ENCODE measurements at regions not wholly inside any gene's neighbourhood (a gene's known extent, or its start where the extent isn't known, plus 50 kb on each side); places are given as distances from the start of the nearest gene placed in this dataset.
"Not testable (repeated sequence)": the region's sequence is repeated elsewhere in the genome, so short reads cannot be mapped to it uniquely, and the experiment has no call there.

DNA sequence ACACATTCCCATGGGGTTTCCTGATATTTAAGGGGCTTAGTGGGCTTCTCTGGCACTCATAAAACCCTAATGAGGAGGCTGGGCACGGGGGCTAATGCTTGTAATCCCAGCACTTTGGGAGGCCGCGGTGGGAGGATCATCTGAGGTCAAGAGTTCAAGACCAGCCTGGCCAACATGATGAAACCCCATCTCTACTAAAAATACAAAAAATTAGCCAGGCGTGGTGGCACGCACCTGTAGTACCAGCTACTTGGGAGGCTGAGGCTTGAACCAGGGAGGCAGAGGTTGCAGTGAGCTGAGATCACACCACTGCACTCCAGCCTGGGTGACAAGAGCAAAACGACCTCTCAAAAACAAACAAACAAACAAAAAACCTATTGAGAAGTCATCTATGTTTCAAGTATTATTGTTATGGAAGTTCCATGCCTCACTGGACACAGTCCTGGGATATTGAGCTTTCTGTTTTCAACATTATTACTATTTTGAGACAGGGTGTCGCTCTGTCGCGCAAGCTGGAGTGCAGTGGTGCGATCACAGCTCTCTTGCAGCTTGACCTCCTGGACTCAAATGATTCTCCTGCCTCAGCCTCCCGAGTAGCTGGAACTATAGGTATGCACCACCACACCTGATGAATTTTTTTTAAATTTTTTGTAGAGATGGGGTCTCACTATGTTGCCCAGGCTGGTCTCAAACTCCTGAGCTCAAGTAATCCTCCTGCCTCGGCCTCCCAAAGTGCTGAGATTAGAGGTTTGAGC is 297.9 kb downstream of the GOLGA6L6 start:
- H3K36me3 ChIP-seq (ENCODE audit: low read depth, missing control alignments); DNase-seq; H3K27ac ChIP-seq; H3K27me3 ChIP-seq; H3K4me1 ChIP-seq; H3K9me3 ChIP-seq; H3K4me3 ChIP-seq; intact Hi-C loops (cut with DNase I; ENCODE audit: low total_unique reads): not testable (repeated sequence)
- WGBS, 2 donors: 59 to 73% methylated on average over 12 of the region's 12 CpGs

DNA sequence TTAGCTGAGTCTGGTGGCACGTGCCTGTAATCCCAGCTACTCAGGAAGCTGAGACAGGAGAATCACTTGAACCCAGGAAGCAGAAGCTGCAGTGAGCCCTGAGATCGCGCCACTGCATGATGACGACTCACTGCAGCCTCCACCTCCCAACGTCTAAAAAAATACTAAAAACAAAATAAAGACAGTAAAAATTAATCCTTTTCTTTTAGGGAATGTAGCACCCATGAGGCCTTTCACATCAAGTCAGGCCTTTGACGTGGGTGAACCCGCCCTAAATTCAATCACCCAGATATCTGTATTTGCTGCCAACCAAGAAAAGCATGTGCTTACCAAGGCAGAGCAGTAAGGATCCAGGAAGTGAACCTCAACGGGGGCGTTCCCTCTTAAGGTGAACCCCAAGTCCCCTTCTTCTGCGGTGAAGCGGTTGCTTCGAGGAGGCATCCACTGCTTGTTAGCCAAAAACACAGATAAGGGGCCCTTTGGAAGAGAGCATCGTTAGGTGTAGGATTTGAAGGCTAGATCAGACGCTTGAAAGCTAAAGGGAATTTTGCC is 301.2 kb downstream of the GOLGA6L6 start:
- not testable (repeated sequence) for H3K4me1 ChIP-seq, DNase-seq
- 75 to 83% methylated on average over 14 of the region's 14 CpGs for WGBS, 2 donors

DNA sequence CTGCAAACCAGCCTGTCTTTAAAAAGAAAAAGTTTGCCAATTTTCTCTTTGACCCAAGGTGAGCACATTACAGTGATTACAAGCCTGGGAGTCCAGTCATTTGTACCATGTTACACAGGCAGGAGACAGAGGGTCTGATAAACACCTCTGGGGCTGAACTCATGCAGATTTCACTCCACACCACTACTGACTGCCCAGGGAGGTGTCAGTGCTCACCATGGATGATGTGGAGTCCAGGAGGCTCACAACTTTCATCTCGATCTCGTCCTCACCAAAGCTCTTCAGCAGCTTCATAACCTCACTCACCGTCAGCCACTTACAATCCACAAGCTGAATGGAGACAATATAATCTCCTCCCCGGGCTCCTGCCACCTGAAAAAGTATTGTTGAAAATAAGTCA is 302.4 kb downstream of the GOLGA6L6 start:
- DNase-seq; H3K36me3 ChIP-seq (ENCODE audit: low read depth, missing control alignments); H3K9me3 ChIP-seq; H3K27ac ChIP-seq; H3K4me3 ChIP-seq; H3K27me3 ChIP-seq; H3K4me1 ChIP-seq; intact Hi-C loops (cut with DNase I; ENCODE audit: low total_unique reads): not testable (repeated sequence)
- WGBS, 2 donors: 79 to 91% methylated on average over 4 of the region's 4 CpGs

More for the DNA sequence above, 301.2 kb downstream of the GOLGA6L6 start:
- intact Hi-C loops (cut with DNase I; ENCODE audit: low total_unique reads); H3K27me3 ChIP-seq; H3K9me3 ChIP-seq; H3K4me3 ChIP-seq; H3K27ac ChIP-seq; H3K36me3 ChIP-seq (ENCODE audit: low read depth, missing control alignments): not testable (repeated sequence)

DNA sequence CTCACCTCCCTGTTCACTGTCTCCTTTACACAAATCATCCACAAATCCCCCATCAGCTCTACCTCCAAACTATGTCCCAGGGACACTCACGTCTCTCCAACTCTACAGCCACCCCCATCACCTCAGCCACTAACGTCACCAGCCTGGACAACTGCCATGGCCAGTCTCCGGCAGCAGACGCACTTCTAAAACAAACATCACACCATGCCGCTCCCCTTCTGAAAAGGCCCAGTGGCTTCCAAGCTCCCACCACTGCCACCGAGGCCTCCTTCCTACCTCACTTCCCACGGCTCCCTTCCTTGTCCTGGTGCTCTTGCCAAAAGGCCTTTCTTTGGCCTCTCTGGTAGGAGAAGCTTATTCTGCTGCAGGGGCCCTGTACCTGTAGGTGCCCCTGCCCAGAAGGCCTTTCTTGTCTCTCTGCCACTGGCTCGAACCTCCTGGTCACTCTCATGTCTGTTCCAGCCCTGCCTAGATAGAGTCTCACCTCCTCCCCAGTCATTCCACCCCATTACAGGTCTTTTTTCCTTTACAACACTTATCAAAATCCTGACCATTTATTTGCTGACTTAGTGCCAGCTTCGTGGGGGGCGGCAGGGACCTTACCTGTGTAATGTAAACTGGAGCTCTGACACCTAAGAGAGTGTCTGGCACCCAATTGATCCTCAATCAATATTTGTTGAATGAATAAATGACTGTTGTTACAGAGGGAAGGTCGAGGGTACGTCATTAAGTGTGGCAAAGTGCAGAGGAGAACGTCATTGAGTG is 304.2 kb downstream of the GOLGA6L6 start:
- H3K4me3 ChIP-seq; H3K36me3 ChIP-seq (ENCODE audit: low read depth, missing control alignments); DNase-seq; intact Hi-C loops (cut with DNase I; ENCODE audit: low total_unique reads); H3K27me3 ChIP-seq; H3K4me1 ChIP-seq; H3K27ac ChIP-seq; H3K9me3 ChIP-seq: not testable (repeated sequence)
- WGBS, 2 donors: 63 to 75% methylated on average over 13 of the region's 13 CpGs

DNA sequence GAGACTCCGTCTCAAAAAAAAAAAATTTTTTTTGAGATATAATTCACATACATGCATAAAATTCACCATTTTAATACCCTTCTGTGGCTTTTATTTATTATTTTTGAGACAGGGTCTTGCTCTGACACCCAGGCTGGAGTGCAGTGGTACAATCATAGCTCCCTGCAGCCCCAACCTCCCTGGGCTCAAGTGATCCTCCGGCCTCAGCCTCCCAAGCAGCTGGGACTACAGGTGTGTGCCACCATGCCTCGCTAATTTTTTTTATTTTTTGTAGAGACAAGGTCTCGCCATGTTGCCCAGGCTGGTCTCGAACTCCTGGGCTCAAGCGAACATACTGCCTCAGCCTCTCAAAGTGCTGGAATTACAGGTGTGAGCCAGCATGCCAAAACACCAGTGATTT is 305.9 kb downstream of the GOLGA6L6 start:
- H3K36me3 ChIP-seq (ENCODE audit: low read depth, missing control alignments); DNase-seq; H3K27ac ChIP-seq; H3K9me3 ChIP-seq; H3K4me1 ChIP-seq; H3K27me3 ChIP-seq; H3K4me3 ChIP-seq; intact Hi-C loops (cut with DNase I; ENCODE audit: low total_unique reads): not testable (repeated sequence)
- 72 to 76% methylated on average over 6 of the region's 6 CpGs for WGBS, 2 donors

DNA sequence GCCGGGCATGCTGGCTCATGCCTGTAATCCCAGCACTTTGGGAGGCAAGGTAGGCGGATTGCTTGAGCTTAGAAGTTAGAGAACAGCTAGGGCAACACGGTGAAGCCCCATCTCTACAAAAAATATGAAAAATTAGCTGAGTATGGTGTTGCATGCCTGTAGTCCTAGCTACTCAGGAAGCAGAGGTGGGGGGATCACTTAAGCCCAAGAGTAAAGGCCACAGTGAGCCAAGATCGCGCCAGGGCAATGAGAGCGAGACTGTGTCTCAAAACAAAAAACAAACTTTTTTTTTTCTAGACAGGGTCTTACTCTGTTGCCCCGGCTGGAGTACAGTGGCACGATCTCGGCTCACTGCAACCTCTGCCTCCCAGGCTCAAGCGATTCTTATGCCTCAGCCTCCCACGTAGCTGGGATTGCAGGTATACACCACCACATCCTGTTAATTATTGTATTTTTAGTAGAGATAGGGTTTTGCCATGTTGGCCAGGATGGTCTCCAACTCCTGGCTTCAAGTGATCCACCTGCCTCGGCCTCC is 307.5 kb downstream of the GOLGA6L6 start:
- intact Hi-C loops (cut with DNase I; ENCODE audit: low total_unique reads): not testable (repeated sequence)

DNA sequence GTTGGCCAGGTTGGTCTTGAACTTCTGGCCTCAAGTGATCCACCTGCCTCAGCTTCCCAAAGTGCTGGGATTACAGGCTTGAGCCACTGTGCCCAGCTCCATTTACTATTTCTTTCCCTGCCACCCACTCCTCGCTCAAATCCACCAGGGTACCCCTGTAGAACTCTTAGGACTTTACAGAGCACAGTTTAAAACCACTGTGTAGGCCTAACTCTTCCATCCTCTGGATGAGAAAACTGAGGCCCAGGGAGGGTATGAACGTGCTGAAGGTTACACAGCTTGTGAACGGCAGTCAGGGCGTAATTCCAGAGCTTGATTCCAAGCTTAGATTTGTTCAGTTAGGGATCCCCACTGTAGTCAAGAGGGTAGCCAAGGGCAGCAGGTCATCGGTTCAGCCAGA is 309.1 kb downstream of the GOLGA6L6 start:
- H3K27ac ChIP-seq; H3K27me3 ChIP-seq; DNase-seq; H3K4me1 ChIP-seq; H3K36me3 ChIP-seq (ENCODE audit: low read depth, missing control alignments); H3K4me3 ChIP-seq; H3K9me3 ChIP-seq; intact Hi-C loops (cut with DNase I; ENCODE audit: low total_unique reads): not testable (repeated sequence)
- WGBS, 2 donors: 68 to 71% methylated on average over 5 of the region's 5 CpGs

More for the DNA sequence above, 307.5 kb downstream of the GOLGA6L6 start:
- not testable (repeated sequence) for H3K27ac ChIP-seq; H3K4me3 ChIP-seq; H3K36me3 ChIP-seq (ENCODE audit: low read depth, missing control alignments); H3K4me1 ChIP-seq; H3K9me3 ChIP-seq; H3K27me3 ChIP-seq; DNase-seq
- 72 to 79% methylated on average over 12 of the region's 12 CpGs for WGBS, 2 donors

DNA sequence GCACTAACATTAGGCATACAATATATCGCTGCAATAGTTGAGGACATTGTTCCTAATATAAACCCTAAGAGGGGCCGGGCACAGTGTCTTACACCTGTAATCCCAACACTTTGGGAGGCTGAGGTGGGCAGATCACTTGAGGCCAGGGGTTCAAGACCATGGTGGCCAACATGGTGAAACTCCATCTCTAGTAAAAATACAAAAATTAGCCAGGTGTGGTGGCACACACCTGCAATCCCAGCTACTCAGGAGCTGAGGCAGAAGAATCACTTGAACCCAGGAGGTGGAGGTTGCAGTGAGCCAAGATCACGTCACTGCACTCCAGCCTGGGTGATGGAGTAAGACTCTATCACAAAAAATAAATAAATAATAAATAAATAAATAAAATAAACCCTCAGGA is 310.9 kb downstream of the GOLGA6L6 start:
- H3K9me3 ChIP-seq; DNase-seq; H3K36me3 ChIP-seq (ENCODE audit: low read depth, missing control alignments); H3K4me3 ChIP-seq; intact Hi-C loops (cut with DNase I; ENCODE audit: low total_unique reads); H3K4me1 ChIP-seq; H3K27ac ChIP-seq; H3K27me3 ChIP-seq: not testable (repeated sequence)
- WGBS, 2 donors: 76% methylated on average over 3 of the region's 3 CpGs

DNA sequence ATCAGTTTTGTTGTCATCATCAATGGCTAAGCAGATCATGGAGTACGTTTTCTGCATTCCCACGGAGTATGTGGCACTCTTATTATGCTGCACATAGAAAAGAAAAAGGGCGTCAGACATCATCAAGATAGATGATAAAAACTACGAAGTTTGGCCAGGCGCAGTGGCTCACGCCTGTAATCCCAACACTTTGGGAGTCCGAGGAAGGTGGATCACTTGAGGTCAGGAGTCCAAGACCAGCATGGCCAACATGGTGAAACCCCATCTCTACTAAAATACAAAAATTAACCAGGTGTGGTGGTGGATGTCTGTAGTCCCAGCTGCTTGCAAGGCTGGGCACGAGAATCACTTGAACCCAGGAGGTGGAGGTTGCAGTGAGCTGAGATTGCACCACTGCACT is 312.8 kb downstream of the GOLGA6L6 start:
- 79 to 84% methylated on average over 8 of the region's 8 CpGs for WGBS, 2 donors
- H3K36me3 ChIP-seq (ENCODE audit: low read depth, missing control alignments); H3K27me3 ChIP-seq; DNase-seq; H3K9me3 ChIP-seq; intact Hi-C loops (cut with DNase I; ENCODE audit: low total_unique reads); H3K27ac ChIP-seq; H3K4me3 ChIP-seq; H3K4me1 ChIP-seq: not testable (repeated sequence)

DNA sequence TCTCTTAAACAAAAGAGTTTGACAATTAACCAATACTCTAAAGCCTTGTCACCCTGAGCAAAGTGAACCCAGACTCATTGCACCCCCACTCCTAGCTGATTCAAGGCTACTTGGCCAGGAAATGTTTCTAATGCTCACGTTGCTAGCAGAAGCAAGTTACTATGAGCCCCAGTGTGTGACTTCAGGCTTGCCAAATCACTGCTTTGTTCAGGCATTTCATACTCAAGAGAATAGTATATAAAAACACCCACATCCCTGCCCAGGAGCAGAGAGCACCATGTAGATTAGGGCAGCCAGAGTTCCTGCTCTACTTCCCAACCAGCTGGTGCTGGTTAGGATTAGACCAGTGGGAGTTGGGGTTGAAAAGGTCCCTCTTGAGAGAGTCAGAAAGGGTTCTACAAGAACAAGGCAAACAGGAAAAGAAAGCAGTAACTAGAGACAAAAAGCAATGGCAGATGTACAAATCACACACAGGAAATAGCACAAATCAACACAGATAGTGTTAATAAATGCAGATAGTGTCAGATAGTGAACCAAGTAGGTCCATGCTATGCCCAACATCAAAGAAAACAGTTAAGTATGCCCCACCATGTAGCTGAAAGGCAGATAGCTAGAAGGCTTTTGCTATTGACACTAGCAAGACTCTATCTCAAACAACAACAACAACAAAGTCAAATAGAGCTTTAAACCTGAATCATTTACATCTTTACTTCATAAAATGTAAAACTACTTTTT is 314.3 kb downstream of the GOLGA6L6 start:
- H3K36me3 ChIP-seq (ENCODE audit: low read depth, missing control alignments); DNase-seq; H3K9me3 ChIP-seq; H3K4me3 ChIP-seq; H3K4me1 ChIP-seq; H3K27me3 ChIP-seq; intact Hi-C loops (cut with DNase I; ENCODE audit: low total_unique reads); H3K27ac ChIP-seq: not testable (repeated sequence)
- WGBS, 2 donors: 41 to 61% methylated on average over 1 of the region's 1 CpG

DNA sequence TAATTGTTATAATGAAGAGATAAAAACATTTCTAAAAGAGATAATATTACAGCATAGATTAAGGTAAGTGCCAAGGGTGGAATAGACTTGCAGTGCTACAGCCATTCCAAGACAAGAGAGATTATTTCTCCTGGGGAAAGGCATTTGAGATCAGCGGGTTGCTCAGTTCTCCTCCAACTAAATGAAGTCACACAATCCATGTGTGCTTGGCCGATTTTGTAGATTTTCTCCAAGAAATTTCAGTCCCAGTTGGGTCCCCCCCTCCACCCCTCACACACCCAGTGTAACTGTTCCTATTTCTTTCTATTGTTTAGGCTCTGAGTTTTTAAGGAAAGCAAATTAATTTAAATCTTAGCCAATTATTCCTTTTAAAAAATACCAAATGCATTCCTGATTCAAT is 315.1 kb downstream of the GOLGA6L6 start:
- H3K27me3 ChIP-seq; H3K4me1 ChIP-seq; H3K36me3 ChIP-seq (ENCODE audit: low read depth, missing control alignments); intact Hi-C loops (cut with DNase I; ENCODE audit: low total_unique reads); DNase-seq; H3K27ac ChIP-seq; H3K4me3 ChIP-seq; H3K9me3 ChIP-seq: not testable (repeated sequence)
- WGBS, 2 donors: 50 to 58% methylated on average over 2 of the region's 2 CpGs
